ENCODE measurements at regions not wholly inside any gene's neighbourhood (a gene's known extent, or its start where the extent isn't known, plus 50 kb on each side); places are given as distances from the start of the nearest gene placed in this dataset.

GRCh38 chr3:4218456-4219226 is 84.5 kb upstream of the SETMAR start:
- Mint-ChIP-seq H3K9me3 (ENCODE audit: insufficient read depth) (peaks cover 14% of the 10 kb centered on the region), H3K4me3 (no peak overlapping the region), H3K27ac (no peak overlapping the region), H3K27me3 (no peaks in the 10 kb centered on the region), H3K4me1 (peaks cover 24% of the 10 kb centered on the region)
- H3K4me2 ChIP-seq (replicated peaks; ENCODE audit: low read depth, low read length, poor library complexity, severe bottlenecking), result no peak overlapping the region
- H3K36me3 ChIP-seq (replicated peaks in 1 of 2; ENCODE audit: control extremely low read depth in 1 of 2, control insufficient read depth in 1 of 2, extremely low read depth in 1 of 2, insufficient read depth in 2 of 2, low read length in 1 of 2), result no peaks in the 10 kb centered on the region
- H4K20me1 ChIP-seq (ENCODE audit: control insufficient read depth, insufficient read depth, low read length, poor library complexity, severe bottlenecking), result no peaks in the 10 kb centered on the region
- H3K9ac ChIP-seq (ENCODE audit: low read length), result no peak overlapping the region
- no peak for TF ChIP-seq EZH2 (IDR thresholded peaks at IDR 0.05; ENCODE audit: borderline replicate concordance, insufficient read depth, low read depth, low read length, poor library complexity, severe bottlenecking)
- no peak for TF ChIP-seq CTCF (IDR thresholded peaks at IDR 0.05)
- no peaks in the 10 kb centered on the region for H3K27me3 ChIP-seq (replicated peaks in 1 of 4; ENCODE audit: control extremely low read depth in 1 of 4, control insufficient read depth in 3 of 4, insufficient read depth in 4 of 4, low read length in 3 of 4)
- ChIA-PET CTCF (interaction anchor here (1.3 kb wide), 1 partner anchor 53 kb away, joined by 3 read pairs; no protein-coding TSS in a partner anchor), POLR2A (no interaction called here)
- peaks cover 0 to 5% of the 10 kb centered on the region in 2 donors for H3K4me1 ChIP-seq (ENCODE audit: control insufficient read depth in 2 of 2, insufficient read depth in 2 of 2, low read length in 2 of 2)
- H2AFZ ChIP-seq (ENCODE audit: insufficient read depth, low read depth, low read length, poor library complexity, severe bottlenecking), result no peak overlapping the region
- H3K27ac ChIP-seq (ENCODE audit: low read length in 2 of 2), result no peak overlapping the region
- intact Hi-C loops (cut with micrococcal nuclease), result no loop called here
- 84% methylated on average over 8 of the region's 10 CpGs for WGBS (ENCODE audit: insufficient coverage)
- no peak for ATAC-seq (ENCODE audit: low read depth)
- H3K79me2 ChIP-seq (ENCODE audit: control insufficient read depth, insufficient read depth, low read length), result no peaks in the 10 kb centered on the region
- DNase-seq, result no peak
- H3K4me3 ChIP-seq (ENCODE audit: control extremely low read depth in 1 of 5, extremely low read depth in 1 of 5, insufficient read depth in 1 of 5, low read depth in 2 of 5, low read length in 4 of 5), result no peak overlapping the region
- H3K9me3 ChIP-seq (ENCODE audit: control extremely low read depth in 1 of 3, control insufficient read depth in 2 of 3, insufficient read depth in 1 of 3, low read length in 2 of 3), result no peaks in the 10 kb centered on the region

- CTCF ChIA-PET, result interaction anchor here (1.3 to 1.6 kb wide), 2 partner anchors 52 to 588 kb away, joined by 3 read pairs; no protein-coding TSS in a partner anchor
- Mint-ChIP-seq H3K27ac (no peak overlapping the region), H3K4me3 (no peak overlapping the region), H3K9me3 (ENCODE audit: insufficient read depth) (peaks cover 11% of the 10 kb centered on the region), H3K4me1 (peaks cover 24% of the 10 kb centered on the region), H3K27me3 (no peaks in the 10 kb centered on the region)
- Histone ChIP-seq H3K27ac (ENCODE audit: low read length in 2 of 2) (no peak overlapping the region), H4K20me1 (ENCODE audit: control insufficient read depth, insufficient read depth, low read length, poor library complexity, severe bottlenecking) (no peaks in the 10 kb centered on the region), H3K79me2 (ENCODE audit: control insufficient read depth, insufficient read depth, low read length) (no peaks in the 10 kb centered on the region), H3K4me1 (ENCODE audit: control insufficient read depth in 2 of 2, insufficient read depth in 2 of 2, low read length in 2 of 2) (peaks cover 0 to 5% of the 10 kb centered on the region in 2 donors), H3K9me3 (ENCODE audit: control extremely low read depth in 1 of 3, control insufficient read depth in 2 of 3, insufficient read depth in 1 of 3, low read length in 2 of 3) (no peaks in the 10 kb centered on the region), H3K4me3 (ENCODE audit: control extremely low read depth in 1 of 5, extremely low read depth in 1 of 5, insufficient read depth in 1 of 5, low read depth in 2 of 5, low read length in 4 of 5) (no peak overlapping the region), H3K9ac (ENCODE audit: low read length) (no peak overlapping the region), H3K4me2 (replicated peaks; ENCODE audit: low read depth, low read length, poor library complexity, severe bottlenecking) (no peak overlapping the region), H3K27me3 (replicated peaks in 1 of 4; ENCODE audit: control extremely low read depth in 1 of 4, control insufficient read depth in 3 of 4, insufficient read depth in 4 of 4, low read length in 3 of 4) (no peaks in the 10 kb centered on the region), H3K36me3 (replicated peaks in 1 of 2; ENCODE audit: control extremely low read depth in 1 of 2, control insufficient read depth in 1 of 2, extremely low read depth in 1 of 2, insufficient read depth in 2 of 2, low read length in 1 of 2) (no peaks in the 10 kb centered on the region), H2AFZ (ENCODE audit: insufficient read depth, low read depth, low read length, poor library complexity, severe bottlenecking) (no peak overlapping the region)
- DNase-seq (no peak), ATAC-seq (ENCODE audit: low read depth) (no peak)
- TF ChIP-seq CTCF (IDR thresholded peaks at IDR 0.05) (no peak), EZH2 (IDR thresholded peaks at IDR 0.05; ENCODE audit: borderline replicate concordance, insufficient read depth, low read depth, low read length, poor library complexity, severe bottlenecking) (no peak)
- POLR2A ChIA-PET, result no interaction called here
- intact Hi-C loops (cut with micrococcal nuclease), result no loop called here
- WGBS (ENCODE audit: insufficient coverage), result no CpG with 5 or more reads among the region's 2 CpGs
Measured at GRCh38 chr3:4219227-4219568, 84.0 kb upstream of the SETMAR start.

Measured in B cell (primary cell).